ENCODE measurements at regions not wholly inside any gene's neighbourhood (a gene's known extent, or its start where the extent isn't known, plus 50 kb on each side); places are given as distances from the start of the nearest gene placed in this dataset.

DNA sequence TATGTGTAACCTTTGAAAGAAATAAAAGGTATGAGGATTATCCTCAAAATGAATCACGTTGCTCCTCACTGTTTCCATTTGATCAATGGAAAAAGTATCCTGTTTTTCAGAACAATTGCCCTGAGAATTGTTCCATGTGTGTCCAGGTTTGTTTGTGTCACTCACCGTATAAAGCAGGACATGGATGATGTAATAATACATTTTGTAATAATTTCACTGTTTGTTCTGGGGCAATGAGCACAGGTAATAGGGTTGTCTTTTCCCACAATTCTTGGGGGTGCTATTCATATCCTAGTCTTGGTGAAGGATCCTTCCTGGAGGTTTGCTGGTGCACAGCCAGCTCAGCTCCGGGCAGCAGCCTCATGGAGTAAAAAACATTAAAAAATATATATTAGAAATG lies 510.8 kb upstream of the MCTP2 start:
- no peak for DNase-seq (ENCODE audit: low read depth in 2 of 2)

- no peak for DNase-seq (ENCODE audit: low read depth in 2 of 2)
Observed at GRCh38 chr15:93719921-93720351, 511.4 kb upstream of the MCTP2 start.

DNA sequence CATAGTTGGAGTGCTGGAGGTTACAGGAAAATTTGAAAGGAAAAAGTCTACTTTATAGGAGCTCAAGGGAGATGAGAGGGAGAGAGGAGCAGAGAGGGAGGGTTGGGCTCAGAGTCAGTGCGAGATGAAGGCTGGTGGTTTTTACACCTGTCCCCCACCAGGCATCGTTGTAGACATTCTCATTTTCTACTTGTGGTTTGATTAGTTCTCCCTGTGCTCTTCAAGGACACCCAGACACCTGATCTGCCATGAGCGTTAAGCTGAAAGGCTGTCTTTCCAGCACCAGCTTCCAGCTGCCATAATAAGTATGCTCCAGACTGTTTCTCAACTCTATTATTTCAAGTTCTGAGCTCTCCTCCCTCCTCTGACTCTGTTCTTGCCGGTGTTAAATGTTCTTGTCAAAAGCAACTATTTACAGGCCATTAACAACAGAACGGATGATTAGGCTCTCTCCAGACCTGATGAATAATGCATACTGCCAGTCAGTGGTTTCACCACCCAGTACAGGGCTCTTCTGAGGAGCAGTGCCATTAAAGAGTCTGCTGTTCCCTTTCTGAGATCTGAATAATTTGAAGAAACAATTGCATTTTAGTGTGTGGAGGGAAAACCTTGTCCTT lies 514.6 kb upstream of the MCTP2 start:
- DNase-seq (ENCODE audit: low read depth in 2 of 2) = no peak

GRCh38 chr15:93709708-93710107 lies 521.7 kb upstream of the MCTP2 start:
- no peak for DNase-seq (ENCODE audit: low read depth in 2 of 2)

- no peak for DNase-seq (ENCODE audit: low read depth in 2 of 2)
Observed at GRCh38 chr15:93708724-93709445, 522.5 kb upstream of the MCTP2 start.

- no peak for DNase-seq (ENCODE audit: low read depth in 2 of 2)
Observed at GRCh38 chr15:93707751-93708150, 523.6 kb upstream of the MCTP2 start.

- DNase-seq (ENCODE audit: low read depth in 2 of 2) = no peak
Observed at GRCh38 chr15:93706495-93707292, 524.7 kb upstream of the MCTP2 start.

- no peak for DNase-seq (ENCODE audit: low read depth in 2 of 2)
Observed at GRCh38 chr15:93705753-93706455, 525.5 kb upstream of the MCTP2 start.

DNA sequence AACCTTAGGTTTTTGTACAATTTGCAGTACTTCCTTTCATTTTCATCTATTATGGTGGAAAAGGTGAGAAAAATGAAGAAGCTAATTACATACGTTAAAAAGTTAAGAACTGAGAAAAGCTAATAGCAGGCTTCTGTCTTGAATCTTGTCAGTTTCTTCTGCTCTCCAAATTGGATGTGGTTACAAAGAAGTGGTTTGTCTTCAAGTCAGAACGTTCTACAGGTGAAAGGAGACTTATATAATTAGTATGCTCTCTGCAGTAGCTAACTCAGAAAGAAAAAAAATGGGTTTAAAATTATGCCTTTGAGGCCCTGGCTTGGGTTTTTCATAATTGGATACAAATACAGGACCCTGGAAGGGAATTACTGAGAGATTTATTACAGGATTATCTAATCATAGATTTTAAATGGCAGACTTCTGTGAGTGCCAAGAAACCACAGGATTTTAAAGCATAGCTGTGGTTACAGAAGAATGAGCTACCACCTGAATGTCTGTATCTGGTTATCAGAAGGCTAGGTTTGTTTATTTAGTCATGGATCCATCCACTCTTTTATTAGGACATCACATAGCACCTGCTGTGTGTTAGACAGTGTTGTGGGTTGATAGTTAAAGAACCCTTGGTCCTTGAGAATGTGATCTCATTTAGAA lies 528.1 kb upstream of the MCTP2 start:
- DNase-seq (ENCODE audit: low read depth in 2 of 2) = no peak

DNA sequence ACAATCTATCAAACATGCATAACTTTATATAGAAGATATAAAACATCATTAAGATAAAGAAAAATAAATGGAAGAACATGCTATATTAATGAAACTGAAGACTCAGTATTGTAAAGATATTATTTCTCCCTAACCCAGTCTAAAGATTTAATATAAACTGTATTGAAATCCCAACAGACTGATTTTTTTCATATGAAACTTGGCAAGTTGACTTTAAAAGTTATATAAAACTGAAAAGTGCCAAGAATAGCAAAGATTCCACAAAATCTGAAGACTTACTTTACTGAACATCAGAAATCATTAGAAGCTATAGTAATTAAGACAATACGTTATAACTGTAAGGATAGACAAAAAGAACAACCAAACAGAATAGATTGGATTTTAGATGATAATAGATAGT lies 531.3 kb upstream of the MCTP2 start:
- no peak for DNase-seq (ENCODE audit: low read depth in 2 of 2)

- DNase-seq (ENCODE audit: low read depth in 2 of 2) = no peak
Observed at GRCh38 chr15:93694033-93694432, 537.3 kb upstream of the MCTP2 start.

- no peak for DNase-seq (ENCODE audit: low read depth in 2 of 2)
Observed at GRCh38 chr15:93683651-93684050, 547.7 kb upstream of the MCTP2 start.

GRCh38 chr15:93671387-93671943 lies 559.9 kb upstream of the MCTP2 start:
- no peak for DNase-seq (ENCODE audit: low read depth in 2 of 2)

- no peak for DNase-seq (ENCODE audit: low read depth in 2 of 2)
Observed at GRCh38 chr15:93670931-93671330, 560.4 kb upstream of the MCTP2 start.

GRCh38 chr15:93664213-93664956 lies 567.0 kb upstream of the MCTP2 start:
- DNase-seq (ENCODE audit: low read depth in 2 of 2) = no peak

- no peak for DNase-seq (ENCODE audit: low read depth in 2 of 2)
Observed at GRCh38 chr15:93662162-93662885, 569.0 kb upstream of the MCTP2 start.

- no peak for DNase-seq (ENCODE audit: low read depth in 2 of 2)
Observed at GRCh38 chr15:93658026-93658816, 569.2 kb upstream of the RGMA start.

DNA sequence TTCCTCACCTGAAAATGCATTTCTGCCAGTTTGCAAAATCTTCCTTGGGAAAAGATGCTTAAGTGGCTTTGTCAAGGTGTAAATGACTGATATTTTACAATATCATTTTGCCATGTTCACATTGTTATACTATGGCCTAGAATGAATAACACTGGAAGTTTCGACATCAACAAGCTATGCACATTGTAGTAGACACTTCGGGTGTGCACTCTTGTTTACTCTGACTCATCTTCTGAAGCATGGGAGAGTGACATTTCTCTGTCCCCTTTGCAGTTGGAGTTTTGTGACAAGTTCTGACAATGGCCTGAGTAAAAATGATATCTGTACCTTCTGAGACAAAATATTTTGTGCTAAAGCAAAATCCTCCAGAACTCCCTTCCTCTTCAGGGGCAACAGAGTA lies 567.0 kb upstream of the RGMA start:
- DNase-seq (ENCODE audit: low read depth in 2 of 2) = no peak

DNA sequence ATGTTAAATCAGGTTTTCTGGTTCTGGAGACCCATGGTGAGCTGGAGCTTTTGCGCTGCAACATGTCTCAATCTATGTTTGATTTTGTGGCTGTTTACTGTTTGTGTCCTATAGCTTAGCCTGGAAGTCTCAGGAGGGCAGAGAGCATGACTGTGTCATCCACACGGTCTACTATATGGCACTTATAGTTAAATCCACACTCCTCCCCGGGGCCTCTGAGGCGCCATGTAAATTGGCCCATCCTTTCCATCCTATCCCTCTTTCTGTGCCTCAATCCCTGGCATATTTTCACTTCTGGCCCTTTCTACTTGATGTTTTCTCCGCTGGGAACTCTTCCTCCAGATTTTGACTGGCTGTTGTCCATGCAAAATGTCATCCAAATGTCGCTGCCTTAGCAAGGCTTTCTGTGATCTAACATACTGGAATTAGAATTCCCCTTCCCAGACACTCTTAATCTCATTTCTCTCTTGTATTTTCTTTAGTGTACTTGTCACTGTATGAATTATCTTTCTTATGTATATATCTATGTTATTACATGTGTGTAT lies 560.8 kb upstream of the RGMA start:
- DNase-seq (ENCODE audit: low read depth in 2 of 2) = no peak

Data from stimulated activated CD8-positive, alpha-beta memory T cell treated with anti-CD3 and anti-CD28 coated beads, Interleukin-7, amount 100 ng/mL, for 4 hours (primary cell).